Testis (tissue), 2 donors: ENCODE measurements at regions not wholly inside any gene's neighbourhood (a gene's known extent, or its start where the extent isn't known, plus 50 kb on each side); places are given as distances from the start of the nearest gene placed in this dataset.

Experiments
- POLR2A ChIP-seq: fragments of 450-650 bp; IDR thresholded peaks from one replicate; pipeline ENCODE4 v1.6.1; 2017; ENCODE audit warnings: antibody characterized with exemption, mild to moderate bottlenecking, moderate library complexity
- TF ChIP-seq, protein P1 (sequence below), 3 experiments: fragments of 450-650 bp in 2 of 3; fragments of 200-600 bp in 1 of 3; sonication (generic) in 1 of 3; IDR thresholded peaks; one replicate each; pipeline ENCODE4 v1.5.1; 2016 to 2019; ENCODE audit warnings: antibody characterized with exemption in 3 of 3, mild to moderate bottlenecking in 2 of 3, moderate library complexity in 1 of 3

GRCh38 chr5:167973126-167973525 lies 318.3 kb upstream of the WWC1 start:
- TF ChIP-seq POLR2A: no peak
- TF ChIP-seq, protein P1, sequence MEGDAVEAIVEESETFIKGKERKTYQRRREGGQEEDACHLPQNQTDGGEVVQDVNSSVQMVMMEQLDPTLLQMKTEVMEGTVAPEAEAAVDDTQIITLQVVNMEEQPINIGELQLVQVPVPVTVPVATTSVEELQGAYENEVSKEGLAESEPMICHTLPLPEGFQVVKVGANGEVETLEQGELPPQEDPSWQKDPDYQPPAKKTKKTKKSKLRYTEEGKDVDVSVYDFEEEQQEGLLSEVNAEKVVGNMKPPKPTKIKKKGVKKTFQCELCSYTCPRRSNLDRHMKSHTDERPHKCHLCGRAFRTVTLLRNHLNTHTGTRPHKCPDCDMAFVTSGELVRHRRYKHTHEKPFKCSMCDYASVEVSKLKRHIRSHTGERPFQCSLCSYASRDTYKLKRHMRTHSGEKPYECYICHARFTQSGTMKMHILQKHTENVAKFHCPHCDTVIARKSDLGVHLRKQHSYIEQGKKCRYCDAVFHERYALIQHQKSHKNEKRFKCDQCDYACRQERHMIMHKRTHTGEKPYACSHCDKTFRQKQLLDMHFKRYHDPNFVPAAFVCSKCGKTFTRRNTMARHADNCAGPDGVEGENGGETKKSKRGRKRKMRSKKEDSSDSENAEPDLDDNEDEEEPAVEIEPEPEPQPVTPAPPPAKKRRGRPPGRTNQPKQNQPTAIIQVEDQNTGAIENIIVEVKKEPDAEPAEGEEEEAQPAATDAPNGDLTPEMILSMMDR (IDR thresholded peaks at IDR 0.05): no peak
